Tibial nerve (tissue), 3 donors: ENCODE measurements at regions not wholly inside any gene's neighbourhood (a gene's known extent, or its start where the extent isn't known, plus 50 kb on each side); places are given as distances from the start of the nearest gene placed in this dataset.

Experiments
- POLR2A ChIP-seq, 2 donors: fragments of 450-650 bp; IDR thresholded peaks; one replicate each; pipeline ENCODE4 v1.6.1; 2017; ENCODE audit warnings: antibody characterized with exemption in 2 of 2, mild to moderate bottlenecking in 2 of 2, moderate library complexity in 2 of 2
- TF ChIP-seq, protein P1 (sequence below), 5 experiments: fragments of 200-600 bp in 3 of 5; fragments of 450-650 bp in 2 of 5; sonication (generic) in 3 of 5; IDR thresholded peaks; one replicate each; pipeline ENCODE4 v1.5.1; 2016 to 2019; ENCODE audit warnings: antibody characterized with exemption in 5 of 5, mild to moderate bottlenecking in 3 of 5, moderate library complexity in 2 of 5

DNA sequence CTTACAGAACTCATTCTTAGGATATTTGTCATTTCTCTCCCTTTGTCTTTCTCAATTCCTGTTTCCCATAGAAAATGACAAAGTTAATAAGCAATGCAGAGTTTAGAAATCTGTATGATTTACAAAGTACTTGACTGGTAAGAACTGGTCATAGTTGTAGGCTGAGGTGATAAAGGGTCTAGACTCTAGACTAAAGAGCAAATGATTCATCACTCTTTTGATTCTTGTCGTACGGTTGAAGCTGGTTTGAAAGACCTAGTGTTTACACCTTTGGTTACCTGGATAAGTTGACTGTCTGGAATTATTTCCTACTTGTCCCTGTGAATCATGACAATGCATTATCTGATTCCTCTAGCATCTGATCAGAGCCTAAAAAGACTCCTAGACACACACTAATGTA lies 58.9 kb upstream of the TP63 start:
- TF ChIP-seq, protein P1, sequence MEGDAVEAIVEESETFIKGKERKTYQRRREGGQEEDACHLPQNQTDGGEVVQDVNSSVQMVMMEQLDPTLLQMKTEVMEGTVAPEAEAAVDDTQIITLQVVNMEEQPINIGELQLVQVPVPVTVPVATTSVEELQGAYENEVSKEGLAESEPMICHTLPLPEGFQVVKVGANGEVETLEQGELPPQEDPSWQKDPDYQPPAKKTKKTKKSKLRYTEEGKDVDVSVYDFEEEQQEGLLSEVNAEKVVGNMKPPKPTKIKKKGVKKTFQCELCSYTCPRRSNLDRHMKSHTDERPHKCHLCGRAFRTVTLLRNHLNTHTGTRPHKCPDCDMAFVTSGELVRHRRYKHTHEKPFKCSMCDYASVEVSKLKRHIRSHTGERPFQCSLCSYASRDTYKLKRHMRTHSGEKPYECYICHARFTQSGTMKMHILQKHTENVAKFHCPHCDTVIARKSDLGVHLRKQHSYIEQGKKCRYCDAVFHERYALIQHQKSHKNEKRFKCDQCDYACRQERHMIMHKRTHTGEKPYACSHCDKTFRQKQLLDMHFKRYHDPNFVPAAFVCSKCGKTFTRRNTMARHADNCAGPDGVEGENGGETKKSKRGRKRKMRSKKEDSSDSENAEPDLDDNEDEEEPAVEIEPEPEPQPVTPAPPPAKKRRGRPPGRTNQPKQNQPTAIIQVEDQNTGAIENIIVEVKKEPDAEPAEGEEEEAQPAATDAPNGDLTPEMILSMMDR (IDR thresholded peaks at IDR 0.05): no peak
- no peak for TF ChIP-seq POLR2A (IDR thresholded peaks at IDR 0.05)
